Activated naive CD8-positive, alpha-beta T cell (primary cell): ENCODE measurements at regions not wholly inside any gene's neighbourhood (a gene's known extent, or its start where the extent isn't known, plus 50 kb on each side); places are given as distances from the start of the nearest gene placed in this dataset.
"Not testable (repeated sequence)": the region's sequence is repeated elsewhere in the genome, so short reads cannot be mapped to it uniquely, and the experiment has no call there.

Experiments
- H3K27ac Mint-ChIP-seq: one replicate; pipeline ENCODE4 v1.8.0; 2021; ENCODE audit warnings: mixed read lengths
- H3K27me3 Mint-ChIP-seq: one replicate; pipeline ENCODE4 v1.8.0; 2021; ENCODE audit warnings: mixed read lengths
- H3K36me3 Mint-ChIP-seq: one replicate; pipeline ENCODE4 v1.8.0; 2021; ENCODE audit warnings: mixed read lengths
- H3K4me1 Mint-ChIP-seq: one replicate; pipeline ENCODE4 v1.8.0; 2021; ENCODE audit warnings: low read depth, mixed read lengths
- H3K4me3 Mint-ChIP-seq: one replicate; pipeline ENCODE4 v1.8.0; 2021; ENCODE audit warnings: mild to moderate bottlenecking, mixed read lengths
- H3K9me3 Mint-ChIP-seq: one replicate; pipeline ENCODE4 v1.8.0; 2021; ENCODE audit warnings: low read depth, mixed read lengths

DNA sequence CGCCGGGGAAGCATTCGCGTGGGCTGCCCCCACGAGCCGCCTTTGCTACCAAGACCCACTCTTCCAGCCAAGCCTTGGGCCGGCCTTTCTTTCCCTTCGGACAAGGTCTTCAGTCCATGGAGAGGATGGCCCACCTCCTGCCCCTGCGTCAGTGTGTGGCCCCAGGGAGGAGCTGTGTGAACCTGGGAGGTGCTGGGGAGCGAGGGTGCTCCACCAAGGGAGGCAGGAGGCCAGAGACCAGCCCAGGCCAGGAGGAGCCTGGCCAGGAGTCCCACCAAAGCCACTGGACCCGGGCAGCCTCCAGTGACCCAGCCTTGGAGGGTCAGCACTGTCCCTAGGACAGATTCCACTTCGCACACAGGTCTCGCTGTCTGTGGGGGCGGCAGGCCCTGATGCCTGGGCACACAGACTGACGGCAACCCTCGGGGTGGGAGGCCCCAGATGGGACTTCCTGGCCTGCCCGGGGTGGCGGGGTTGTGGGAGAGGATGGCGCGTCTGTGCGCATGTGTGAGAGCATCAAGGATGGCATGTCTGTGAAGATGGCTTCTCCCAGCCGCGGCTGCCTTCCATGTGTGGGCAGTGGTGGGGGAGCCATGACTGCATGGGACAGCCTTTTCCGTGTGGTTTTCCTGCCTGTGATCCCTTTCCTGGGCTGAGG, 113.3 kb upstream of the LPCAT1 start:
- H3K27ac Mint-ChIP-seq = no peak overlapping the region
- H3K9me3 Mint-ChIP-seq = no peaks in the 10 kb centered on the region
- H3K27me3 Mint-ChIP-seq = peaks cover 5% of the 10 kb centered on the region
- H3K4me1 Mint-ChIP-seq = peaks cover 29% of the 10 kb centered on the region
- peaks cover 2% of the 10 kb centered on the region for H3K36me3 Mint-ChIP-seq
- H3K4me3 Mint-ChIP-seq = no peak overlapping the region

DNA sequence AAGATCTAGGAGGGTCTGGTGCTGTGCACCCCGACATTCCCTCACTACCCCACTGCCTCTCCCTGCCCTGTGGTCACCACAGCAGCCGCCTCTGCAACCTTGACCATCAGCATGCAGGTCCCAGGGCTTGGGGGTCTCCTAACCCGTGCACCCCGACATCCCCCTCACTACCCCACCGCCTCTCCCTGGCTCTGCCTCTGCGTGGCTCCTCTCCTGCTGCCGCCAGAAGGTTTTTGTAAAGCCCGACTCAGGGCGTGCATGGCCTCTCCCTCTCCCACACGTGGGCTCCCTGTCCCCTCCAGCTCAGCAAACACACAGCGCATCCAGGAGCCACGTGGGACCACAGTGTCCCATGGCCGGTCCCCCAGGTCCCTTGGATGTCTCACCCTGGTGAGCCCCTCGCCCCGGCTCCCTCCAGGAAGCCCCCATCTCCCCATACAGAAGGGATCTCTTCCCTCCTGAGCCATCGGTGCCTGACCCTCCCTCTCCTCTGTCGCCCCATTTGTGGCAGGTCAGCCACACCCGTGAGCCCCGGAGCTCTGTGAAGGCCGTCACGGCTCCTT, 112.5 kb upstream of the LPCAT1 start:
- H3K36me3 Mint-ChIP-seq, H3K27ac Mint-ChIP-seq, H3K4me3 Mint-ChIP-seq, H3K9me3 Mint-ChIP-seq, H3K27me3 Mint-ChIP-seq: not testable (repeated sequence)
- peaks cover 29% of the 10 kb centered on the region for H3K4me1 Mint-ChIP-seq

DNA sequence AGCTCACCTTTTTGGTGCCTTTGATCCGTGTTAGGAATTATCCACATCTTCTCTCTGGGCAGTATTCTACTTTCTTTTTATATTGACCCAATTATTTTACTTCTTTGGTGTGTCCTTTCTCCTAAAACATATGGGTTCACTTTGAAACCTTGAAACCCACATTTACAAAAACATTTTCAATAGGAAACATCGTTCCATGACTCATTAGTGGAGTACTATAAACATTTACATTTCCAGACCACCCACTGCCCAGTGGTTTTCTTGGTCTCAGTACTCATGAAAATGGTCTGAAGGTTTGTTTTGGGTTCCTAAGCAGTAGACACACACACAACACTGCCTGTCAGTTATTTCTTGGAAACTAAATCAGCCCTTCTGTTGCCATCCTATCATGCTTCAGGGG, 111.7 kb upstream of the LPCAT1 start:
- H3K27me3 Mint-ChIP-seq, H3K9me3 Mint-ChIP-seq, H3K36me3 Mint-ChIP-seq: not testable (repeated sequence)
- Mint-ChIP-seq H3K4me1 (peaks cover 31% of the 10 kb centered on the region), H3K4me3 (peak overlapping the region; percentile 94), H3K27ac (peak overlapping the region; percentile 79)

DNA sequence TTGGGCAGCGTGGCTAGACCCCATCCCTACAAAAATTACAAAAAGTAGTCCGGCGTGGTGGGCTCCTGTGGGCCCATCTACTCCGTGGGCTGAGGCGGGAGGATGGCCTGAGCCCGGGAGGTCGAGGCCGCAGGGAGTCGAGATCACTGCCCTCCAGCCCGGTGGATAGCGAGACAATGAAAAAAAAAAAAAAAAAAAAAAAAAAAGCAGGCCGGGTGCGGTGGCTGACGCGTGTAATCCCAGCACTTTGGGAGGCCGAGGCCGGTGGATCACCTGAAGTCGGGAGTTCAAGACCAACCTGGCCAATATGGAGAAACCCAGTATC, 110.5 kb upstream of the LPCAT1 start:
- H3K4me1 Mint-ChIP-seq = peaks cover 35% of the 10 kb centered on the region
- H3K36me3 Mint-ChIP-seq = no peaks in the 10 kb centered on the region
- no peaks in the 10 kb centered on the region for H3K9me3 Mint-ChIP-seq
- peak overlapping the region; percentile 94 for H3K4me3 Mint-ChIP-seq
- H3K27ac Mint-ChIP-seq = peak overlapping the region; percentile 92
- no peaks in the 10 kb centered on the region for H3K27me3 Mint-ChIP-seq

DNA sequence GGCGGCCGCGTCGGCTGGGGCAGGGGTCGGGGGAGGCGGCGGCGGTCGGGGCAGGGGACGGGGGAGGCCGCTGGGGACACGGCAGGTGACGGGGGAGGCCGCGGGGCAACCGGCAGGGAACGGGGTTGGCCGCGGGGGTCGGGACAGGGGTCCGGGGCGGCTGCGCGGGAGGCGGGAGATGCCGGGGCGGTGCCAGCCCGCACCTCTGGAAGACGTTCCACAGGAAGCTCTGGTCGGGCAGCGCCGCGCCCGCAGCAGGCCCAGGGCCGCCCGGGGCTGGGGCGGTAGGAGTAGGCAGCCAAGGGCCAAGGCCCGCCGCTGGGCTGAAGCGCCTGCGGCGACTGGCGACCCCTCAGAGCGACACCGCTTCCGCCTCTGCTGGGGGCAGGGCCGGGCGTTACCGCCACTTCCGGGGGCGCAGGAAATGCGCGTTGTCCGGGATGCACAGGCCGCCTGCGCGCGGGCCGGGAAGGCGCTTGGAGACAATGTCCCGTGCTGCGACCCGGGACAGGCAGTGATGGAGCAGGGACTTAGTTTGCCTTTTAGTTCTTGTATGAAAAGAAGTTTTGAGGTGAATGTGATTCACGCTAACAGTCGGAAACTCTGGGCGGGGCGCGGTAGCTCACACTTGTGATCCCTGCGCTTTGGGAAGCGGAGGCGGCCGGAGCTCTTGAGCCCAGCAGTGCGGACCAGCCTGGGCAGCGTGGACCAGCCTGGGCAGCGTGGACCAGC, 110.0 kb upstream of the LPCAT1 start:
- H3K27ac Mint-ChIP-seq = peak overlapping the region; percentile 92
- H3K9me3 Mint-ChIP-seq = no peaks in the 10 kb centered on the region
- H3K27me3 Mint-ChIP-seq = no peaks in the 10 kb centered on the region
- H3K36me3 Mint-ChIP-seq = no peaks in the 10 kb centered on the region
- H3K4me1 Mint-ChIP-seq = peaks cover 35% of the 10 kb centered on the region
- peak overlapping the region; percentile 94 for H3K4me3 Mint-ChIP-seq

DNA sequence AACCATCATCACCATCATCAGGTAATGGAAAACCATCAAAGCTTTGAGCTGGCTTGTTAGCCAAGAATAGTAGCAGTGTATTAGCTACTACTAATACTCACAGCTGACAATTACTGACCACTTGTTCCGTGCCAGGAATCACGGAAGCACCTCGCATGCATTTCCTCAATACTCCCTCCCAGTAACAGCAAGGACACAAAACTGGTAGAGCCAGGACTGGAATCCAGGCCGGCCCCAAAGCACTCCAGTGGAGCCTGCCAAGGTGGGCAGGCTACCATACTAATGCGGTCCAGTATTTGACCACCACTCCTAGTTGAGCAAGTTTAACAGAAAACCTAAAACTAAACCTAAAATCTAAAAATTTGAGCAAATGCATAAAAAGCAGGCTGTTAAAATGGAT, 107.2 kb upstream of the LPCAT1 start:
- not testable (repeated sequence) for H3K4me3 Mint-ChIP-seq, H3K36me3 Mint-ChIP-seq, H3K27me3 Mint-ChIP-seq, H3K9me3 Mint-ChIP-seq, H3K27ac Mint-ChIP-seq
- peaks cover 34% of the 10 kb centered on the region for H3K4me1 Mint-ChIP-seq

DNA sequence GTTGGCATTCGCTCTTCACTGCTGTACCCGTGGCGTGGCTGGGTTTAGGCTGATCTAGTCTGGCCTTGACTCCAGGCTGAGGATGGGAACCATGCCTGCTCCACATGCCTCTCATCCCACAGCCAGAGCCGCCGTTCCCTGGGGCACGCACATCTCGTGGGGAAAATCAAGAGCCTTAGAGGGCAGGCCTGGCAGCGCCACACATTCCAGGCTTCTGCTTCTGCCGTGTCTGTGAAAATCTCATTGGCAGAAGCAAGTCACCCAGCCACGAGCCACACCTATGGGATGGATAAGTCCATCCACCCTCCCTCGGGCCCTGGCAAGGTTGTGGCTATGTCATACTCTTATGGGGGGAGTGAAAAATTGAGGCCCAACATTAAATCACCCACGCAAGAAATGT, 102.6 kb upstream of the LPCAT1 start:
- H3K4me3 Mint-ChIP-seq, H3K27ac Mint-ChIP-seq: not testable (repeated sequence)

DNA sequence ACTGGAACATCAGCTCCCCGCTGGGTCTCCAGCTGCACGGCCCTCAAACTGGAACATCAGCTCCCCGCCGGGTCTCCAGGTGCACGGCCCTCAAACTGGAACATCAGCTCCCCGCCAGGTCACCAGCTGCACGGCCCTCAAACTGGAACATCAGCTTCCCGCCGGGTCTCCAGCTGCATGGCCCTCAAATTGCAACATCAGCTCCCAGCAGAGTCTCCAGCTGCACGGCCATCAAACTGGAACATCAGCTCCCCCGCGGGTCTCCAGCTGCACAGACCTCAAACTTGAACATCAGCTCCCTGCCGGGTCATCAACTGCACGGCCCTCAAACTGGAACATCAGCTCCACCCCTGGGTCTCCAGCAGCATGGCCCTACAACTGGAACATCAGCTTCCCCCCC, 95.8 kb upstream of the LPCAT1 start:
- not testable (repeated sequence) for H3K9me3 Mint-ChIP-seq, H3K4me3 Mint-ChIP-seq, H3K27me3 Mint-ChIP-seq, H3K36me3 Mint-ChIP-seq, H3K27ac Mint-ChIP-seq, H3K4me1 Mint-ChIP-seq

More for the DNA sequence above, 102.6 kb upstream of the LPCAT1 start:
- not testable (repeated sequence) for H3K9me3 Mint-ChIP-seq, H3K4me1 Mint-ChIP-seq, H3K36me3 Mint-ChIP-seq, H3K27me3 Mint-ChIP-seq

DNA sequence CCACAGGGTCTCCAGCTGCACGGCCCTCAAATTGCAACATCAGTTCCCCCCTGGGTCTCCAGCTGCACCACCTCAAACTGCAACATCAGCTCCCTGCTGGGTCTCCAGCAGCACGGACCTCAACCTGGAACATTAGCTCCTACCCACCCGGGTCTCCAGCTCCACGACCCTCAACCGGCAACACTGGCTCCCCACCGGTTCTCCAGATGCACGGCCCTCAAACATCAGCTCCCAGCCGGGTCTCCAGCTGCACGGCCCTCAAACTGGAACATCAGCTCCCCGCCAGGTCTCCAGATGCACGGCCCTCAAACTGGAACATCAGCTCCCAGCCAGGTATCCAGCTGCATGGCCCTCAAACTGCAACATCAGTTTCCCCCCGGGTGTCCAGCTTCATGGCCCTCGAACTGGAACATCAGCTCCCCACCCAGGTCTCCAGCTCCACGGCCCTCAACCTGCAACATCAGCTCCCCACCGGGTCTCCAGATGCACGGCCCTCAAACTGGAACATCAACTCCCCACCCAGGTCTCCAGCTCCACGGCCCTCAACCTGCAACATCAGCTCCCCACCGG, 94.6 kb upstream of the LPCAT1 start:
- not testable (repeated sequence) for H3K36me3 Mint-ChIP-seq

DNA sequence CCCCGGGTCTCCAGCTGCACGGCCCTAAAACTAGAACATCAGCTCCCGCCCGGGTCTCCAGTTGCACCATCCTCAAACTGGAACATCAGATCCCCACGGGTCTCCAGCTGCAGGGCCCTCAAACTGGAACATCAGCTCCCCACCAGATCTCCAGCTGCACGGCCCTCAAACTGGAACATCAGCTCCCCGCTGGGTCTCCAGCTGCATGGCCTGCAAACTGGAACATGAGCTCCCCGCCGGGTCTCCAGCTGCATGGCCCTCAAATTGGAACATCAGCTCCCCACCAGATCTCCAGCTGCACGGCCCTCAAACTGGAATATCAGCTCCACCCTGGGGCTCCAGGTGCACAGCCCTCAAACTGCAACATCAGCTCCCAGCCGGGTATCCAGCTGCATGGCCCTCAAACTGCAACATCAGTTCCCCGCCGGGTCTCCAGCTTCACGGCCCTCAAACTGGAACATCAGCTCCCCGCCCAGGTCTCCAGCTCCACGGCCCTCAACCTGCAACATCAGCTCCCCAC, 93.5 kb upstream of the LPCAT1 start:
- H3K4me1 Mint-ChIP-seq, H3K9me3 Mint-ChIP-seq, H3K4me3 Mint-ChIP-seq, H3K27ac Mint-ChIP-seq, H3K27me3 Mint-ChIP-seq: not testable (repeated sequence)
- H3K36me3 Mint-ChIP-seq = peaks cover 13% of the 10 kb centered on the region

More for the DNA sequence above, 94.6 kb upstream of the LPCAT1 start:
- H3K27me3 Mint-ChIP-seq, H3K4me3 Mint-ChIP-seq, H3K4me1 Mint-ChIP-seq, H3K27ac Mint-ChIP-seq, H3K9me3 Mint-ChIP-seq: not testable (repeated sequence)

DNA sequence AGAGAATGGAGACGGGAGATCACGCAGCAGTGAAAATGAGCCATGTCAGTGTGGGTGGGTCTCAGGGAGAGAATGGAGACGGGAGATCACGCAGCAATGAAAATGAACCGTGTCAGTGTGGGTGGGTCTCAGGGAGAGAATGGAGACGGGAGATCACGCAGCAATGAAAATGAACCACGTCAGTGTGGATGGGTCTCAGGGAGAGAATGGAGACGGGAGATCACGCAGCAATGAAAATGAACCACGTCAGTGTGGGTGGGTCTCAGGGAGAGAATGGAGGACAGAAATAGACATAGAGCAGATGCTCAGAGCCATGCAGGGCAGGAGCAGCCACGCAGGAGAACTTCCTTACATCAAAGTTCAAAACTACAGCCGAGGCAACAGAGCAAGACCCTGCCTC, 89.8 kb upstream of the LPCAT1 start:
- H3K4me3 Mint-ChIP-seq, H3K9me3 Mint-ChIP-seq, H3K27me3 Mint-ChIP-seq, H3K27ac Mint-ChIP-seq, H3K36me3 Mint-ChIP-seq, H3K4me1 Mint-ChIP-seq: not testable (repeated sequence)

DNA sequence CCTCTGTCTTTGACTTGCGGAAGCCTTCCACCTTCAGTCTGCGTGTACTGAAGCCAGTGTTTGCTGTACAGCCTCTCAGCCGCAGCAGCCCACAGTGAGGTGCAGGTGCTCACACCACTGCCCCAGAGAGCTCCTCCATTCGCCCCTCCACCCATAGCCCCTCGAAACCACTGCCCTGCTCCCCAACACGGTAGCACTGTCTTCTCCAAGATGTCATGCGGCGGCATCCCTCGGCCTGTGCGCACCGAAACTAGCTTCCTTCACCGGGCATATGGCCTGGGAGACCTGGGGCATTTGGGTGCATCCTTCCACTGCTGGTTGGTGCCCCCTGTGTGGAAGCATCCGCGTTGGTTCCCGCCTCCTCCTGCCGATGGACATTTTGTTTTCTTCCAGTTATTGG, 86.8 kb upstream of the LPCAT1 start:
- H3K27ac Mint-ChIP-seq, H3K4me3 Mint-ChIP-seq, H3K9me3 Mint-ChIP-seq, H3K36me3 Mint-ChIP-seq, H3K27me3 Mint-ChIP-seq: not testable (repeated sequence)
- H3K4me1 Mint-ChIP-seq = peaks cover 19% of the 10 kb centered on the region

DNA sequence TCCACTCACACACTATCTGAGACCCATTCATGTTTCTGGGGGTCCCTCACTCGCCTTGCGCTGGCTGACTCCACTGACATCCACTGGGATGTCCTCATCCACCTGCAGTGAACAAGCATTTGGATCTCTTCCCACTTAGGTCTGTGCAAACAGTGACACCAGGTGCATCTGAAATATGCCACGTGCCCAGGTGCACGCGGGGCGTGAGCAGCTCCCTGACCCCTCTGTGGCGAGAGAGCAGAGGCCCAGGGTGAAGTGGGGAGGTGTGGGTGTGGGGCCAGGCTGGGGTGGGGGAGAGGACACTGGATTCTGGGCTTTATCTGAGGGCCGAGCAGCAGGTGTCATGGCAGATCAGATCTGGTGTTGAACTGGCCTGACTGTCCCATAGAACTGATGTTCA, 85.4 kb upstream of the LPCAT1 start:
- peaks cover 19% of the 10 kb centered on the region for H3K4me1 Mint-ChIP-seq
- not testable (repeated sequence) for H3K4me3 Mint-ChIP-seq, H3K36me3 Mint-ChIP-seq, H3K9me3 Mint-ChIP-seq, H3K27ac Mint-ChIP-seq, H3K27me3 Mint-ChIP-seq

DNA sequence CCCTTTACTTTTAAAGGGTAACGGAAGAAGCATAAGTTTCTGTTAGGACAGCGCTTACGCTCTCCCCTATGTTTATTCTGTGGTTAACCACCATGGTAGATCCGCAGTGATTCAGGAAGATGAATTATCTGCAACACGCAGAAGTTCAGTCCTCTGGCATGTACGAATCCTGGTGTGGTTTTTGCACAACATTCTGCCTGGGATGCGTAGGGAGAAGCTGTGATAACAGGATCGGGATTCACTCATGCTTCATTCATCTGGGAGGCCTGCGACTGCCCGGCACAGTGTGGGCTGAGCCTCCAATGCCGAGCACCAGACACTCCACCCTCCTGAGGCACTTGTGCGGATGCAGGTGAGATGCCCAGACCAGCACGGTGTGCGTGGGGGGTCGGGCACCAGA, 84.6 kb upstream of the LPCAT1 start:
- not testable (repeated sequence) for H3K27ac Mint-ChIP-seq, H3K36me3 Mint-ChIP-seq, H3K4me3 Mint-ChIP-seq, H3K27me3 Mint-ChIP-seq, H3K9me3 Mint-ChIP-seq
- peaks cover 19% of the 10 kb centered on the region for H3K4me1 Mint-ChIP-seq

DNA sequence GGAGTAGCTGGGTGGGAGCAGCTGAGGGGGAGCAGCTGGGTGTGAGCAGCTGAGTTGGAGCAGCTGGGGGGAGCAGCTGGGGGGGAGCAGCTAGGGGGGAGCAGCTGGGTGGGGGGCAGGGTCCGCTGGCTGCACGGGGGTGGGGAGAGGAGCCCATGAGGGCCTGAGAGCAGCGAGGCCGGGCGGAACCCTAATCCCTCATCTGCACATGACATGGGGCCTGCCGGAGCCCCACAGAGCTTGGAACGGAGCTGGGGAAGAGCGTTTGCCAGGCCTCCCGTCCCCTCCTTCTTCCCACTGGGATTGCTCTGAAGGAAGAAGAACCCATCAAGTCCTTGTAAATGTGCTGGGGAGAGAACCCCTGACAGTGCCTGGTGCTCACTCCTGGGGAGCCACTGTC, 83.2 kb upstream of the LPCAT1 start:
- not testable (repeated sequence) for H3K27me3 Mint-ChIP-seq, H3K4me3 Mint-ChIP-seq, H3K27ac Mint-ChIP-seq, H3K36me3 Mint-ChIP-seq, H3K9me3 Mint-ChIP-seq
- peaks cover 19% of the 10 kb centered on the region for H3K4me1 Mint-ChIP-seq

DNA sequence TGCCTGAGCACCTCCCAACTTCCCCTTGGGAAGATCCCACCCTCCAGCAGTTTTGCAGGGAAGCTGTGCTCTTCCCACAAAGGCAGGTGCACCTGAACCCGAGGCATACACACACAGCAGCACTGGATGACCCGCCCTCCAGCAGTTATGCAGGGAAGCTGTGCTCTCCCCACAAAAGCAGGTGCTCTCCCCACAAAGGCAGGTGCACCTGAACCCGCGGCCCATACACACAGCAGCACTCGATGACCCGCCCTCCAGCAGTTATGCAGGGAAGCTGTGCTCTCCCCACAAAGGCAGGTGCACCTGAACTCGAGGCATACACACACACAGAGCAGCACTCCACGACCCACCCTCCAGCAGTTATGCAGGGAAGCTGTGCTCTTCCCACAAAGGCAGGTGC, 80.2 kb upstream of the LPCAT1 start:
- not testable (repeated sequence) for H3K4me3 Mint-ChIP-seq, H3K27me3 Mint-ChIP-seq, H3K27ac Mint-ChIP-seq, H3K9me3 Mint-ChIP-seq, H3K36me3 Mint-ChIP-seq
- peaks cover 25% of the 10 kb centered on the region for H3K4me1 Mint-ChIP-seq
